Bone marrow (tissue), 2 donors: ENCODE measurements at regions not wholly inside any gene's neighbourhood (a gene's known extent, or its start where the extent isn't known, plus 50 kb on each side); places are given as distances from the start of the nearest gene placed in this dataset.

Experiments used
- DNase-seq, 2 donors: peaks; one replicate each; lab custom pipeline; 2025; lab: John Stamatoyannopoulos, UW

GRCh38 chr5:87872986-87873385 is 395.7 kb downstream of the TMEM161B start:
- no peak for DNase-seq

- no peak for DNase-seq
Measured at GRCh38 chr5:87868792-87869191, 399.9 kb downstream of the TMEM161B start.

GRCh38 chr5:87867281-87867680 is 401.4 kb downstream of the TMEM161B start:
- DNase-seq = no peak

- DNase-seq = no peak
Measured at GRCh38 chr5:87853541-87853940, 415.1 kb downstream of the TMEM161B start.

GRCh38 chr5:87851603-87852002 is 417.0 kb downstream of the TMEM161B start:
- no peak for DNase-seq

GRCh38 chr5:87850843-87851242 is 417.8 kb downstream of the TMEM161B start:
- no peak for DNase-seq

- no peak for DNase-seq
Measured at GRCh38 chr5:87845734-87846133, 422.9 kb downstream of the TMEM161B start.

GRCh38 chr5:87844866-87845265 is 423.8 kb downstream of the TMEM161B start:
- no peak for DNase-seq

GRCh38 chr5:87844449-87844848 is 424.2 kb downstream of the TMEM161B start:
- DNase-seq = no peak

GRCh38 chr5:87836696-87837095 is 424.0 kb upstream of the CCNH start:
- DNase-seq = no peak

GRCh38 chr5:87831499-87831898 is 418.8 kb upstream of the CCNH start:
- DNase-seq = no peak

- DNase-seq = no peak
Measured at GRCh38 chr5:87829217-87829551, 416.5 kb upstream of the CCNH start.

GRCh38 chr5:87828545-87829216 is 416.0 kb upstream of the CCNH start:
- DNase-seq = no peak

GRCh38 chr5:87827539-87827938 is 414.8 kb upstream of the CCNH start:
- DNase-seq = no peak

GRCh38 chr5:87826507-87826906 is 413.8 kb upstream of the CCNH start:
- no peak for DNase-seq

GRCh38 chr5:87825583-87825982 is 412.9 kb upstream of the CCNH start:
- DNase-seq = no peak

- no peak for DNase-seq
Measured at GRCh38 chr5:87807783-87808182, 395.1 kb upstream of the CCNH start.

GRCh38 chr5:87803352-87803751 is 390.6 kb upstream of the CCNH start:
- DNase-seq = no peak

- DNase-seq = no peak
Measured at GRCh38 chr5:87791869-87792268, 379.1 kb upstream of the CCNH start.

- no peak for DNase-seq
Measured at GRCh38 chr5:87788416-87788815, 375.7 kb upstream of the CCNH start.

GRCh38 chr5:87787625-87788256 is 375.0 kb upstream of the CCNH start:
- DNase-seq = no peak

- no peak for DNase-seq
Measured at GRCh38 chr5:87787086-87787485, 374.4 kb upstream of the CCNH start.

- DNase-seq = no peak
Measured at GRCh38 chr5:87786471-87786870, 373.7 kb upstream of the CCNH start.
